ENCODE measurements at regions not wholly inside any gene's neighbourhood (a gene's known extent, or its start where the extent isn't known, plus 50 kb on each side); places are given as distances from the start of the nearest gene placed in this dataset.

DNA sequence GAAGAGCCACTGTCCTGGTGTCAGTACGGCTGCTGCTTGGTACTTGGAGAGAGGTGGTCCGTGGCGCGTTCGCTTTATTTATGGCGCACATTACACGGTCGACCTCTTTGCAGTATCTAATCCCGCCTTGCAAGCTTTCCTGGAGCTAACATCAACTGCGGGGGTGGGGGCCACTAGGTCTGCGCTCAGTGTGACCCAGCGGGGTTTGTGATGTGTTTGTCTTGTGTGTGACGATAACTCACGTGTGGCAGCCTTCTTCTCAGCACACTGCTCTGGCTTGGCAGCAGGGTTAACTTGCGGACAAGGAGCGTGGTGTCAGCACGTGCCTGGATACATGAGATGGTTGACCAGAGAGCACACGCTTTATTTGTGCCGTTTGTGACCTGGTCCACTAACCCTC lies 122.2 kb upstream of the RTL1 start:
- TF ChIP-seq, protein P1, sequence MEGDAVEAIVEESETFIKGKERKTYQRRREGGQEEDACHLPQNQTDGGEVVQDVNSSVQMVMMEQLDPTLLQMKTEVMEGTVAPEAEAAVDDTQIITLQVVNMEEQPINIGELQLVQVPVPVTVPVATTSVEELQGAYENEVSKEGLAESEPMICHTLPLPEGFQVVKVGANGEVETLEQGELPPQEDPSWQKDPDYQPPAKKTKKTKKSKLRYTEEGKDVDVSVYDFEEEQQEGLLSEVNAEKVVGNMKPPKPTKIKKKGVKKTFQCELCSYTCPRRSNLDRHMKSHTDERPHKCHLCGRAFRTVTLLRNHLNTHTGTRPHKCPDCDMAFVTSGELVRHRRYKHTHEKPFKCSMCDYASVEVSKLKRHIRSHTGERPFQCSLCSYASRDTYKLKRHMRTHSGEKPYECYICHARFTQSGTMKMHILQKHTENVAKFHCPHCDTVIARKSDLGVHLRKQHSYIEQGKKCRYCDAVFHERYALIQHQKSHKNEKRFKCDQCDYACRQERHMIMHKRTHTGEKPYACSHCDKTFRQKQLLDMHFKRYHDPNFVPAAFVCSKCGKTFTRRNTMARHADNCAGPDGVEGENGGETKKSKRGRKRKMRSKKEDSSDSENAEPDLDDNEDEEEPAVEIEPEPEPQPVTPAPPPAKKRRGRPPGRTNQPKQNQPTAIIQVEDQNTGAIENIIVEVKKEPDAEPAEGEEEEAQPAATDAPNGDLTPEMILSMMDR (conservative IDR thresholded peaks at IDR 0.05; ENCODE audit: low read length): no peak
- TF ChIP-seq EZH2phosphoT487 (IDR thresholded peaks at IDR 0.05; ENCODE audit: borderline replicate concordance, low read depth, low read length): no peak

Data from OCI-LY7 (cell line).